Activated CD4-positive, alpha-beta T cell treated with anti-CD3 and anti-CD28 coated beads, Interleukin-2, amount 10 ng/mL, durations not matched to agents 24 days and 14 days (primary cell): ENCODE measurements at regions not wholly inside any gene's neighbourhood (a gene's known extent, or its start where the extent isn't known, plus 50 kb on each side); places are given as distances from the start of the nearest gene placed in this dataset.
"Not testable (repeated sequence)": the region's sequence is repeated elsewhere in the genome, so short reads cannot be mapped to it uniquely, and the experiment has no call there.

ENCODE experiments used
- DNase-seq: peaks from one replicate; pipeline ENCODE4 v3.0.0; 2022
- H3K27ac Mint-ChIP-seq: one replicate; pipeline ENCODE4 v1.8.0; 2022; ENCODE audit warnings: mild to moderate bottlenecking, mixed read lengths
- H3K27me3 Mint-ChIP-seq: one replicate; pipeline ENCODE4 v1.8.0; 2022; ENCODE audit warnings: mixed read lengths
- H3K36me3 Mint-ChIP-seq: one replicate; pipeline ENCODE4 v1.8.0; 2022; ENCODE audit warnings: low read depth, mild to moderate bottlenecking, mixed read lengths
- H3K4me1 Mint-ChIP-seq: one replicate; pipeline ENCODE4 v1.8.0; 2021; ENCODE audit warnings: mixed read lengths
- H3K4me3 Mint-ChIP-seq: one replicate; pipeline ENCODE4 v1.8.0; 2022; ENCODE audit warnings: mild to moderate bottlenecking, moderate library complexity, mixed read lengths
- H3K9me3 Mint-ChIP-seq: one replicate; pipeline ENCODE4 v1.8.0; 2021; ENCODE audit warnings: mixed read lengths
- intact Hi-C: fragments of 100-400 bp; cut with micrococcal nuclease; formaldehyde crosslinking; loops from one replicate; pipeline ENCODE4 v1.15.1; 2023

- no peak overlapping the region for H3K4me3 Mint-ChIP-seq
- intact Hi-C loops: no loop called here
Observed at GRCh38 chr1:102365071-102365470, 368.3 kb upstream of the OLFM3 start.

DNA sequence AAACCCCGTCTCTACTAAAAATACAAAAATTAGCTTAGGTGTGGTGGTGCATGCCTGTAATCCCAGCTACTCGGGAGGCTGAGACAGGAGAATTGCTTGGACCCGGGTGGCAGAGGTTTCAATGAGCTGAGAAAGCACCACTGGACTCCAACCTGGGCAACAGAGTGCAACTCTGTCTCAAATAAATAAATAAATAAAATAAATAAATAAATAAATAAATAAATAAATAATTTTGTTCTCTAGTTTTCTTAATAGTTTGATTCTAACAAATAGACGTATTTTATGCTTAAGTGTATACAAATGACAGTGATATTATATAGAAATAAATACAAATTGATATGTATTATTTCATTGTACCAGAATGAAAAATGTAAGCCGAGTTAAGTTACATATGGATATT, 339.9 kb upstream of the OLFM3 start:
- DNase-seq: no peak
- intact Hi-C loops: no loop called here
- H3K27ac Mint-ChIP-seq: no peak overlapping the region
- H3K9me3 Mint-ChIP-seq: no peaks in the 10 kb centered on the region
- no peaks in the 10 kb centered on the region for H3K36me3 Mint-ChIP-seq
- H3K27me3 Mint-ChIP-seq: no peaks in the 10 kb centered on the region
- H3K4me3 Mint-ChIP-seq: no peak overlapping the region
- H3K4me1 Mint-ChIP-seq: no peaks in the 10 kb centered on the region

More at GRCh38 chr1:102365071-102365470, 368.3 kb upstream of the OLFM3 start:
- DNase-seq: no peak
- no peaks in the 10 kb centered on the region for H3K36me3 Mint-ChIP-seq
- no peak overlapping the region for H3K27ac Mint-ChIP-seq
- H3K9me3 Mint-ChIP-seq: peaks cover 4% of the 10 kb centered on the region
- no peaks in the 10 kb centered on the region for H3K27me3 Mint-ChIP-seq
- no peaks in the 10 kb centered on the region for H3K4me1 Mint-ChIP-seq

DNA sequence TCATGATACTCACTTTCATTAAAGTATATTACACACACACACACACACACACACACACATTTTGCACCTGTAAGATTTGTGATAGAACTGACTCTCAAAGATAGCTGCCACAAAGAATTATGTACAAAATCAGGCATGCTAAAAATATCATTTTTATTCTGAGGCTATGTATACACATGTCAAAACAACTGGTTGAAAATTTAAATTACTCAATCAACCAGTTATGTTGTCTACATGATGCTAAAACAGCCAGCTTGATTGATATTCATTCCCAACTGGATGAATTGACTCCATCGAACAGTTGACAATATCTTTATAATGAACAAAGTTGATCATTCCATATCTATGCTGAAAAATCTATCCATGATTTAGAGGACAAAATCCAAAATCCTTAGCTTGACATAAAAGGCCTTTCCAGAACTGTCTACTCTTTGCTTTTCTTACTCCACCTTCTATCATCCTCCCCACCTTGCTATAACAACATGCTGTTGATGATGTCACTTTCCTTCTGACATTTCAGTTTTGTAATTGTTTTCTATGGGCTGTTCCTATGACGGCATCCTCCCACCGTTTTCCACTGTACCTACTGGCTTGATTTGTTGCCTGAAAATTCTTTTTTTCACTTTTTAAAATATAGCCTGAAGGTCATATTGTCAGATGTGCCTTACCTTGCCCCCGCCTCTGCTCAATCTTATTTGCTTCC, 321.5 kb upstream of the OLFM3 start:
- Mint-ChIP-seq H3K27ac (no peak overlapping the region), H3K4me3 (no peak overlapping the region)
- intact Hi-C loops: no loop called here

DNA sequence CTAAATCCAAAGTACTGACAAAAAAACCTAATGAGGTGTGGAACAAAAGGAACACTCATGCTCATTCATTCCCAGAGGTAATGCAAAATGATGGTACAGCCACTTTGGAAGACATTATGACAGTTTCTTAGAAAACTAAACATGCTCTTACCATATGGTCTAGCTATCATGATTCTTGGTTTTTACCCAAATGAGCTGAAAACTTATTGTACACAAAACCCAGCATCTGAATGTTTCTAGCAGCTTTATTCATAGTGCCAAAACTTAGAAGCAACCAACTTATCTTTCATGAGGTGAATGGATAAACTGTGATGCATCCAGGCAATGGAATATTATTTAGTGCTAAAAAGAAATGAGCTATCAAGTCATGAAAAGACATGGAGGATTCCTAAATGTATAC, 318.4 kb upstream of the OLFM3 start:
- DNase-seq: no peak
- no peaks in the 10 kb centered on the region for H3K36me3 Mint-ChIP-seq
- intact Hi-C loops: no loop called here
- no peak overlapping the region for H3K27ac Mint-ChIP-seq
- no peak overlapping the region for H3K4me3 Mint-ChIP-seq
- no peaks in the 10 kb centered on the region for H3K27me3 Mint-ChIP-seq
- no peaks in the 10 kb centered on the region for H3K9me3 Mint-ChIP-seq
- no peaks in the 10 kb centered on the region for H3K4me1 Mint-ChIP-seq

More for the DNA sequence above, 321.5 kb upstream of the OLFM3 start:
- Mint-ChIP-seq H3K36me3 (no peaks in the 10 kb centered on the region), H3K27me3 (no peaks in the 10 kb centered on the region), H3K9me3 (no peaks in the 10 kb centered on the region), H3K4me1 (no peaks in the 10 kb centered on the region)
- DNase-seq: no peak

DNA sequence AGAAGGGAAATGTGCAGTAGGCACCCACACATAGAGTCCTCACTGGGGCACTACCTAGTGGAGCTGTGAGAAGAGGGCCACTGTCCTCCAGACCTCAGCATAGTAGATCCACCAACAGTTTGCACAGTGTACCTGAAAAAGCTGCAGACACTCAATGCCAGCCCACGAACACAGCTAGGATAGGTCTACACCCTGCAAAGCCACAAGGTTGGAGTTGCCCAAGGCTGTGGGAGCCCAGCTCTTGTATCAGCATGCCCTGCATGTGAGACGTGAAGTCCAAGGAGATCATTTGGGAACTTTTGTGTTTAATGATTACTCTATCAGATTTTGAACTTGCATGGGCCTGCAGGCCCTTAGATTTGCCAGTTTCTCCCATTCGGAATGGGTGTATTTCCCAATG, 299.4 kb upstream of the OLFM3 start:
- Mint-ChIP-seq H3K27ac (no peak overlapping the region), H3K9me3 (no peaks in the 10 kb centered on the region), H3K36me3 (no peaks in the 10 kb centered on the region), H3K4me3 (no peak overlapping the region), H3K27me3 (no peaks in the 10 kb centered on the region), H3K4me1 (no peaks in the 10 kb centered on the region)
- intact Hi-C loops: no loop called here
- DNase-seq: no peak

DNA sequence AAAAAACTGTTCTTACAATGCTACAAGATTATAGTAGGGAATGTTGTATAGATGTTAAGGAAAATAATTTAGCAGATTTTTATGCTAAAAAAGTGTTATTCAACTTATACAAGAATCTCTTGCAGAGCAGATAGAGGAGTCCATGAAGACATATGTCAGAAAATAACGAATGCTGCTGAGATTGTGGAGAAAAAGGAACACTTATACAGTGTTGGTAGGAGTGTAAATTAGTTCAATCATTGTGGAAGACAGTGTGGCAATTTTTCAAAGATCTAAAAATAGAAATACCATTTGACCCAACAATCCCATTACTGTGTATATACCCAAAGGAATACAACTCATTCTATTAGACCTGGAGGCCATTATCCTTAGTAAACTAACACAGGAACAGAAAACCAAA, 286.2 kb upstream of the OLFM3 start:
- Mint-ChIP-seq H3K27me3 (no peaks in the 10 kb centered on the region), H3K9me3 (peaks cover 6% of the 10 kb centered on the region), H3K27ac (no peak overlapping the region), H3K4me1 (no peaks in the 10 kb centered on the region), H3K36me3 (no peaks in the 10 kb centered on the region), H3K4me3 (no peak overlapping the region)
- DNase-seq: no peak
- intact Hi-C loops: no loop called here

- H3K36me3 Mint-ChIP-seq: no peaks in the 10 kb centered on the region
- no peaks in the 10 kb centered on the region for H3K9me3 Mint-ChIP-seq
- H3K4me3 Mint-ChIP-seq: no peak overlapping the region
- no peaks in the 10 kb centered on the region for H3K27me3 Mint-ChIP-seq
- H3K27ac Mint-ChIP-seq: no peak overlapping the region
- no peak for DNase-seq
- intact Hi-C loops: no loop called here
- no peaks in the 10 kb centered on the region for H3K4me1 Mint-ChIP-seq
Observed at GRCh38 chr1:102262994-102263393, 266.3 kb upstream of the OLFM3 start.

DNA sequence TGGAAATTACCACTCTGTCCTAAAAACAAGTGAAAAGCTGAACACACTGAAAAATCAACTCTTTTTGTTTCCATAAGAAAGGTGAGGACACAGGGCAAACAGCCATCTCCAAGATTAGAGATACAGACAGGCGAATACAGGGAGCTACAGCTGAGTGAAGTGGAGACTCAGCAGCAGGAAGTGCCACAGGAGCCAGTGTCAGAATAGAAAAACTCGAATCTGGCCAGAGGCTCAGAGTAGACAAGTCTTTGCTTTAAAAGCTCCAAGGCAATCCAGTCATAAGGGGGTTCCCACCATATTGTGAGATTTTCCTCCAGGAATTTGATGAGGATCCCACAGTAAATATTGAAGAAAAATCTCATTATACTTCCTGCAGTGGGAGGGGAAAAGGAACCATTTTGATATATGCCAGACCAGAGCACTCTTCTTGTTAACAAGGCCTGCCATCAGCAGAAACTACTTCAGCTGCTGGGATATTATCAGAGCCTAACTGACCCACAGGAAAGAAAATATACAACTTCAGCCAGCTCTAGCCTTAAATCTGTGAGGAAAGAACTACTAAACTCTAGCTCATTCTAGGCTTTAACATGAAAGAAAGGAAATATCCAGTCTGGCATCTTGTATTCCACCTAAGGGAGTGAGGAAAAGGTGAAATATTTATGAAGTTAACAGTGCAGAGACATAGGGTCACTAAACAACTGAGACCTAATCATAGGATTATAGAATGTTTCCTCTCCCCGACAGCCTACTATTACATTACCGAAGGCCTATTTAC, 256.2 kb upstream of the OLFM3 start:
- H3K4me3 Mint-ChIP-seq: no peak overlapping the region

GRCh38 chr1:102241431-102242338, 245.0 kb upstream of the OLFM3 start:
- intact Hi-C loops: no loop called here
- Mint-ChIP-seq H3K27ac (no peak overlapping the region), H3K4me1 (no peaks in the 10 kb centered on the region)

More for the DNA sequence above, 256.2 kb upstream of the OLFM3 start:
- Mint-ChIP-seq H3K36me3 (no peaks in the 10 kb centered on the region), H3K4me1 (no peaks in the 10 kb centered on the region), H3K27ac (no peak overlapping the region), H3K9me3 (no peaks in the 10 kb centered on the region), H3K27me3 (no peaks in the 10 kb centered on the region)
- intact Hi-C loops: no loop called here
- DNase-seq: no peak

DNA sequence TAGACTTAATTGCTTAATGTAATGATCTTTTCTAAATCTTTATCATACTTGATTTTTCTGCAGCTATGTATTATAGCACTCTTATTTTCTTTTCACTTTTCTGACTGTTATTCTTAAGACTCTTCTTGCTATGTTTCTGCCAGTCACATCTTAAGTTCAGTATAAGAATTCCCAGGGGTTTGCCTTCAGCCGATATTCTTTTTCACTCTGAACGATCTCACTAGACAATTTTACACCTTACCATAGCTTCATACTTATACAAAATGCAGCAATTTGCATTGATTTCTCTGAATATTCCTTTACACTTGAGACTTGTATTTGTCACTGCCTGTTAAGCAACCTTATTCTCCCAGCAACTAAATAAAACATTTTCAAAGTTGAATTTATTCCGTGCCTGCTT, 242.5 kb upstream of the OLFM3 start:
- no peak for DNase-seq
- no peak overlapping the region for H3K4me3 Mint-ChIP-seq
- no peaks in the 10 kb centered on the region for H3K27me3 Mint-ChIP-seq
- no peaks in the 10 kb centered on the region for H3K4me1 Mint-ChIP-seq
- intact Hi-C loops: no loop called here
- no peaks in the 10 kb centered on the region for H3K36me3 Mint-ChIP-seq
- H3K9me3 Mint-ChIP-seq: peaks cover 4% of the 10 kb centered on the region
- no peak overlapping the region for H3K27ac Mint-ChIP-seq

More at GRCh38 chr1:102241431-102242338, 245.0 kb upstream of the OLFM3 start:
- Mint-ChIP-seq H3K9me3 (no peaks in the 10 kb centered on the region), H3K4me3 (no peak overlapping the region), H3K27me3 (no peaks in the 10 kb centered on the region), H3K36me3 (no peaks in the 10 kb centered on the region)
- no peak for DNase-seq

GRCh38 chr1:102234753-102235359, 238.1 kb upstream of the OLFM3 start:
- Mint-ChIP-seq H3K27ac (no peak overlapping the region), H3K4me1 (no peaks in the 10 kb centered on the region), H3K4me3 (no peak overlapping the region), H3K36me3 (no peaks in the 10 kb centered on the region), H3K9me3 (peaks cover 4% of the 10 kb centered on the region), H3K27me3 (no peaks in the 10 kb centered on the region)
- intact Hi-C loops: no loop called here
- no peak for DNase-seq

- H3K36me3 Mint-ChIP-seq: no peaks in the 10 kb centered on the region
- intact Hi-C loops: no loop called here
Observed at GRCh38 chr1:102219463-102219862, 222.7 kb upstream of the OLFM3 start.

DNA sequence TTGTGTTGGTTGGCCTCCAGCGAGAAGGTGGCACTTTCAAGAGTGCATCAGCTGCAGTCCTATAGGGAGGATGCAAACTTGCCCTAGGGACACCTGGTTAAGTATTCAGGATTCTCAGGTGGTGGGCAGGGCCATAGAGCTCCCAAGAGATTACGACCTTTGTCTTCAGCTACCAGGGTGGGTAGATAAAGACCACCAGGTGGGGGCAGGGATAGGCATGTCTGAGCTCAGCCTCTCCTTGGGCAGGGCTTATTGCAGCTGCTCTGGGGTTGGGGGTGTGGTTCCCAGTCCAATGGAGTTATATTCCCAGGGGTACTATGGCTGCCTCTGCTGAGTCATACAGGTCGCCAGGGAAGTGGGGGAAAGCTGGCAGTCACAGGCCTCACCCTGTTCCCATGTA, 214.2 kb upstream of the OLFM3 start:
- H3K36me3 Mint-ChIP-seq, H3K4me3 Mint-ChIP-seq, H3K9me3 Mint-ChIP-seq, H3K4me1 Mint-ChIP-seq, DNase-seq, intact Hi-C loops, H3K27ac Mint-ChIP-seq, H3K27me3 Mint-ChIP-seq: not testable (repeated sequence)

More at GRCh38 chr1:102219463-102219862, 222.7 kb upstream of the OLFM3 start:
- H3K27ac Mint-ChIP-seq: no peak overlapping the region
- no peaks in the 10 kb centered on the region for H3K4me1 Mint-ChIP-seq
- H3K4me3 Mint-ChIP-seq: no peak overlapping the region
- no peaks in the 10 kb centered on the region for H3K9me3 Mint-ChIP-seq
- no peaks in the 10 kb centered on the region for H3K27me3 Mint-ChIP-seq
- no peak for DNase-seq
